Peyer's patch (tissue), 4 donors: ENCODE measurements at regions not wholly inside any gene's neighbourhood (a gene's known extent, or its start where the extent isn't known, plus 50 kb on each side); places are given as distances from the start of the nearest gene placed in this dataset.

ENCODE experiments used
- POLR2A ChIP-seq, 2 donors: fragments of 450-650 bp; IDR thresholded peaks; one replicate each; pipeline ENCODE4 v1.5.1; 2017; ENCODE audit warnings: antibody characterized with exemption in 2 of 2, mild to moderate bottlenecking in 2 of 2, moderate library complexity in 2 of 2
- TF ChIP-seq, protein P1 (sequence below), 6 experiments: fragments of 450-650 bp in 4 of 6; fragments of 200-600 bp in 2 of 6; sonication (generic) in 1 of 6; IDR thresholded peaks; one replicate each; pipeline ENCODE4 v1.5.1; 2017 to 2019; ENCODE audit warnings: antibody characterized with exemption in 6 of 6, mild to moderate bottlenecking in 3 of 6, moderate library complexity in 1 of 6

DNA sequence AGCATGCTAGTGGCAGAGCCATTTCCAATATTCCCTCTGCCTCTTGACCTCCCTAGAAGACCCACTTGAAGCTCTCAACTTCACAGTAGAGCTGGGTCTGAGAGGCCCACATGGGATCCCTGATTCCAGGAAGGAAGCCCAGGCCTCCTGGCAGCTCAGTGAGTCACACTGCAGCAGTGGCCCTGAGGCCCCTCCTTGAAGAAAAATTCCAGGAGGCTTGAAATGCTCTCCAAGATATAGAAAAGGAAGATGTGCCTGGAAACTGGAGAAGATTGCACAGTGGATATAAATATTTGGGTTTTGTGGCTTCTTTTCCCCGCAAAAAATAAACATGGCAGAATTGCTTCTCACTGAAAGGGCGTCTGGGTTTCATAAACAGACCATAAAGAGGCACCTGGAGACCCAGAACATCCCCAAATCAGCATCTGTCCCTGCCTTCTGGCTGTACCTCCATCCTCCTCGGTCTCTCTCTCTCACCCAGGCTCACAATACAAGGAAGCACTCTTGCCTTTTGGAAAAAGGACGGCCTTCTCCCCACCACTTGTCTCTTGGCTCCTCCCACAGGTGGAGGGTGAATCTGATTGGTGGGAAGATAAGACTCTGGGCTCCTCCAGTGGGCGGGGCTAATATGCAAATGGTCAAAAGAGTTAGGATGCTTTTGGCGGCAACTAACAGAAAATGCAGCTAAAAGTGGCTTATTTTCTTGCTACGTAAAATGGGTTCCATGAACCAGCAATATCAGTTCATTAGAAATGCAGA, 200.0 kb upstream of the SULF2 start:
- no peak for TF ChIP-seq POLR2A (IDR thresholded peaks at IDR 0.05)
- TF ChIP-seq, protein P1, sequence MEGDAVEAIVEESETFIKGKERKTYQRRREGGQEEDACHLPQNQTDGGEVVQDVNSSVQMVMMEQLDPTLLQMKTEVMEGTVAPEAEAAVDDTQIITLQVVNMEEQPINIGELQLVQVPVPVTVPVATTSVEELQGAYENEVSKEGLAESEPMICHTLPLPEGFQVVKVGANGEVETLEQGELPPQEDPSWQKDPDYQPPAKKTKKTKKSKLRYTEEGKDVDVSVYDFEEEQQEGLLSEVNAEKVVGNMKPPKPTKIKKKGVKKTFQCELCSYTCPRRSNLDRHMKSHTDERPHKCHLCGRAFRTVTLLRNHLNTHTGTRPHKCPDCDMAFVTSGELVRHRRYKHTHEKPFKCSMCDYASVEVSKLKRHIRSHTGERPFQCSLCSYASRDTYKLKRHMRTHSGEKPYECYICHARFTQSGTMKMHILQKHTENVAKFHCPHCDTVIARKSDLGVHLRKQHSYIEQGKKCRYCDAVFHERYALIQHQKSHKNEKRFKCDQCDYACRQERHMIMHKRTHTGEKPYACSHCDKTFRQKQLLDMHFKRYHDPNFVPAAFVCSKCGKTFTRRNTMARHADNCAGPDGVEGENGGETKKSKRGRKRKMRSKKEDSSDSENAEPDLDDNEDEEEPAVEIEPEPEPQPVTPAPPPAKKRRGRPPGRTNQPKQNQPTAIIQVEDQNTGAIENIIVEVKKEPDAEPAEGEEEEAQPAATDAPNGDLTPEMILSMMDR (IDR thresholded peaks at IDR 0.05), result no peak
